Right lobe of liver (tissue), 4 donors: ENCODE measurements at regions not wholly inside any gene's neighbourhood (a gene's known extent, or its start where the extent isn't known, plus 50 kb on each side); places are given as distances from the start of the nearest gene placed in this dataset.

ENCODE experiments used
- CTCF ChIP-seq, 4 donors: fragments of 200-600 bp in 3 of 4; fragments of 450-650 bp in 1 of 4; IDR thresholded peaks; one replicate each; pipeline versions ENCODE4 v1.5.1 to v1.8.0; 2016 to 2022; ENCODE audit warnings: antibody characterized with exemption in 4 of 4, mild to moderate bottlenecking in 2 of 4
- POLR2A ChIP-seq: fragments of 450-650 bp; IDR thresholded peaks from one replicate; pipeline ENCODE4 v1.6.1; 2017; ENCODE audit warnings: antibody characterized with exemption, mild to moderate bottlenecking
- donor health status: DM: no; HTN: no; CAD: no.
- donor health status: DM: no; HTN: no; CAD: no.
- donor health status: DM: no; HTN: yes; CAD: no.

- TF ChIP-seq POLR2A (no peak), CTCF (IDR thresholded peaks at IDR 0.05) (no peak)
Measured at GRCh38 chr18:65021021-65021420, 729.8 kb upstream of the CDH7 start.
